Heart left ventricle (tissue), 16 donors: ENCODE measurements at regions not wholly inside any gene's neighbourhood (a gene's known extent, or its start where the extent isn't known, plus 50 kb on each side); places are given as distances from the start of the nearest gene placed in this dataset.
A peak's percentile ranks its signal among the peaks of the same experiment; 100 is the strongest.

Experiments used
- ATAC-seq, 4 donors: fragments of 200-7000 bp; cut with Tn5 transposase; one replicate each; pipeline ENCODE4 v1.9.1; 2020 to 2022; ENCODE audit warnings: moderate library complexity in 4 of 4, mild to moderate bottlenecking in 3 of 4, moderate number of reproducible peaks in 1 of 4
- DNase-seq, 5 donors: peaks; one replicate each; pipeline ENCODE4 v3.0.0-alpha.2; 2020
- H3K27ac ChIP-seq, 12 donors: fragments of 200-600 bp; sonication (generic) in 4 of 12; one replicate each; pipeline versions ENCODE4 v1.5.0 to v1.8.0; 2016 to 2022; ENCODE audit warnings: mild to moderate bottlenecking in 2 of 12
- H3K27me3 ChIP-seq, 9 donors: fragments of 200-600 bp; sonication (generic) in 2 of 9; one replicate each; pipeline versions ENCODE4 v1.5.1 to v1.8.0; 2016 to 2022; ENCODE audit warnings: mild to moderate bottlenecking in 3 of 9
- H3K36me3 ChIP-seq, 9 donors: fragments of 200-600 bp; sonication (generic) in 2 of 9; one replicate each; pipeline versions ENCODE4 v1.5.0 to v1.8.0; 2018 to 2022; ENCODE audit warnings: mild to moderate bottlenecking in 2 of 9
- H3K4me1 ChIP-seq, 12 donors: fragments of 200-600 bp; sonication (generic) in 4 of 12; one replicate each; pipeline versions ENCODE4 v1.5.0 to v1.8.0; 2016 to 2022; ENCODE audit warnings: mild to moderate bottlenecking in 3 of 12
- H3K4me3 ChIP-seq, 12 donors: fragments of 200-600 bp; sonication (generic) in 4 of 12; one replicate each; pipeline versions ENCODE4 v1.5.0 to v1.8.0; 2017 to 2022; ENCODE audit warnings: mild to moderate bottlenecking in 9 of 12, moderate library complexity in 4 of 12
- H3K9me3 ChIP-seq, 12 donors: fragments of 200-600 bp; sonication (generic) in 4 of 12; one replicate each; pipeline versions ENCODE4 v1.5.0 to v1.8.0; 2016 to 2022; ENCODE audit warnings: mild to moderate bottlenecking in 1 of 12
- POLR2A ChIP-seq, 2 donors: fragments of 450-650 bp; IDR thresholded peaks; one replicate each; pipeline ENCODE4 v1.6.1; 2017; ENCODE audit warnings: antibody characterized with exemption in 2 of 2, mild to moderate bottlenecking in 2 of 2, moderate library complexity in 2 of 2
- WGBS, 4 donors: extraction: QIAGEN DNeasy Blood & Tissue Kit in 2 of 4; methylation state at CpG; one replicate each; pipeline versions ENCODE4 v1.1.5 to v1.1.7; 2013 to 2018; 5-methylcytosine and 5-hydroxymethylcytosine counted together
- intact Hi-C, 10 donors: fragments of 100-400 bp; cut with DNase I; formaldehyde crosslinking; loops; one replicate each; pipeline versions ENCODE4 v1.11.1 to v1.14.2; 2022
- TF ChIP-seq, protein P1 (sequence below), 12 donors: fragments of 200-600 bp; sonication (generic) in 4 of 12; IDR thresholded peaks; one replicate each; pipeline versions ENCODE4 v1.5.0 to v1.8.0; 2018 to 2022; ENCODE audit warnings: antibody characterized with exemption in 12 of 12, mild to moderate bottlenecking in 5 of 12
- donor health status: ischemic (EF 13 %, LVEDD 7.1; RV severe dilation, severe dysfunction).
- donor health status: healthy with polysubstance abuse.
- donor health status: DM: no; HTN: yes; CAD: no.
- donor health status: DM: no; HTN: no; CAD: no.
- donor health status: ischemic (EF 25% LVEDD 6.9; RV normal size, moderate dysfunction).
- donor health status: ischemic (EF 25% LVEDD 5.7; RV mildly dilated, moderate dysfunction).
- donor health status: healthy.
- donor health status: DM: yes; HTN: yes; CAD: no.
- donor health status: ischemic (EF 35%, LVEDD 5.7; RV mildly dilated, moderate dysfunction).
- donor health status: nonischemic (EF 11% LVEDD 7.7; RV severe dilation, severe dysfunction).
- donor health status: DM: yes; HTN: yes; CAD: no.
- donor health status: PGD.
- donor health status: ischemic (EF 29% LVEDD 5.4; RV normal size, mild dysfunction).
- donor health status: nonischemic (EF 23%, LVEDD 6.1; RV moderate dilation, normal function).

DNA sequence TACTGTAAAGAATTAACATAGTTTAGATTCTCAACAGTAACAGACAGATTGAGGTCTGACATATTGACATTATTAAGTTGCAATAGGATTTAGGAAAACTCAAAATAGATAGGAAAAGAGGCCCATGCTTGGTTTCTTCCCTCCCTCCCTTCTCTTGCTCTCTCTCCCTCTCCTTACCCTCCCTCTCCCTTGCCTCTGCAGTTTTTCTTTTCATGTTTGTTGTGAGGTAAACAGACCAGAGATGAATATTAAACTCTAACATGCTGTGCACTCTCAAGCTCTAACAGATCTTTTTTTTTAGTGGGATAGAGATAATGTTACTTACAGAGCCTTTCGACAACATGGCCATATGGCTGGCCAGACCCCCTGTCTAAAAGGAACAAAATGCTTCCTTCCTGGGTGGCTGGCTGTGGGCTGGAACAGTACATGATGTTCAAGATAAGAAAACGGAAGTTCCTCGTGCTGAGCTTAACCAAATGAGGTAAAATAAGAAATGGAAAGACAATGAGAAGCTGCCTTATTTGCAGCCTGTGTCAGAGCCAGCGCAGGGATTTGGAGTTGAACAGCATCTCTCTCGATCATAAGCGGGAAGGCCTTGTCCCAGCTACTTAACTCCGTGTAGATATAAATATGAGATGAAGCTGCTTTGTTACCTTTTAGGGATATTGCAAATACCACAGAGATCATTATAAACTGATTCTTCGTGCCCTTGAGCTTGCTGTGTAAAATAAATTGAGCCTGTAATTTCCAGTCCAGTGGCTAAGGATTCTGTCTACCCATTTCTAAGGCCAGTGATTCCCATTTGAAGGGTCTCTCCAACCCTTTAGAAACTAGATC, 391.9 kb upstream of the NPVF start:
- no peaks in the 10 kb centered on the region for H3K9me3 ChIP-seq
- intact Hi-C loops, result loop anchor here in 2 of 10 donors (5.0 to 10.0 kb wide), 2 partner anchors 225 to 232 kb away; no protein-coding TSS in a partner anchor
- H3K36me3 ChIP-seq, result no peaks in the 10 kb centered on the region
- ATAC-seq (peak; percentile 59 to 88 (median 68)), DNase-seq (peak in 4 of 5 donors; percentile 11 to 51 (median 44))
- no peaks in the 10 kb centered on the region for H3K27me3 ChIP-seq
- peaks cover 0 to 61% (median 12%) of the 10 kb centered on the region in 12 donors for H3K4me1 ChIP-seq
- no peak overlapping the region for H3K4me3 ChIP-seq
- TF ChIP-seq, protein P1, sequence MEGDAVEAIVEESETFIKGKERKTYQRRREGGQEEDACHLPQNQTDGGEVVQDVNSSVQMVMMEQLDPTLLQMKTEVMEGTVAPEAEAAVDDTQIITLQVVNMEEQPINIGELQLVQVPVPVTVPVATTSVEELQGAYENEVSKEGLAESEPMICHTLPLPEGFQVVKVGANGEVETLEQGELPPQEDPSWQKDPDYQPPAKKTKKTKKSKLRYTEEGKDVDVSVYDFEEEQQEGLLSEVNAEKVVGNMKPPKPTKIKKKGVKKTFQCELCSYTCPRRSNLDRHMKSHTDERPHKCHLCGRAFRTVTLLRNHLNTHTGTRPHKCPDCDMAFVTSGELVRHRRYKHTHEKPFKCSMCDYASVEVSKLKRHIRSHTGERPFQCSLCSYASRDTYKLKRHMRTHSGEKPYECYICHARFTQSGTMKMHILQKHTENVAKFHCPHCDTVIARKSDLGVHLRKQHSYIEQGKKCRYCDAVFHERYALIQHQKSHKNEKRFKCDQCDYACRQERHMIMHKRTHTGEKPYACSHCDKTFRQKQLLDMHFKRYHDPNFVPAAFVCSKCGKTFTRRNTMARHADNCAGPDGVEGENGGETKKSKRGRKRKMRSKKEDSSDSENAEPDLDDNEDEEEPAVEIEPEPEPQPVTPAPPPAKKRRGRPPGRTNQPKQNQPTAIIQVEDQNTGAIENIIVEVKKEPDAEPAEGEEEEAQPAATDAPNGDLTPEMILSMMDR (IDR thresholded peaks at IDR 0.05), result no peak
- TF ChIP-seq POLR2A (IDR thresholded peaks at IDR 0.05), result peak in 1 of 2 donors; percentile 20
- peak overlapping the region; percentile 14 to 86 (median 70) for H3K27ac ChIP-seq
- 45 to 61% (median 52%) methylated on average over 8 of the region's 8 CpGs for WGBS, 4 donors

DNA sequence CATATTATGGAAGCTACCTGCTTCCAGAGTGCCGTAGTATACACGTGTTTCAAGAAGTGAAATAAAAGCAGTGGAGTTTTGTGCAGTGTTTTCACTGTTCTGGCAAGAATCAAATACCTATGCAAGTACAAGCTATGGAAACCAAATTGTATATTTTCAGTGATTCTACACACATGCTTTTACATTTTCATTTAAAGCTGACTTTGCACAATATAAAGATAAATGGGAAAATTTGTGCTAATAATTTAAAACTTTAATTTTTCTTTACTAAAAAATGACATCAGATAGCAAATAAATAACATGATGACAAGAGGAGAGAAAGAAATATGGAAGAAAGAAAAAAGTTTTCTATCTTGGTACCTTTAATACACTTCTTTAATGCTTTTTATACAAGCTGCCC, 393.7 kb upstream of the NPVF start:
- H3K9me3 ChIP-seq, result no peaks in the 10 kb centered on the region
- 85 to 94% (median 90%) methylated on average over 2 of the region's 2 CpGs for WGBS, 4 donors
- TF ChIP-seq, protein P1 (IDR thresholded peaks at IDR 0.05), result no peak
- no peak for TF ChIP-seq POLR2A (IDR thresholded peaks at IDR 0.05)
- DNase-seq, result no peak
- H3K27ac ChIP-seq, result no peak overlapping the region
- intact Hi-C loops, result loop anchor here in 1 of 10 donors (10.0 kb wide), 1 partner anchor 223 kb away; no protein-coding TSS in a partner anchor
- H3K4me3 ChIP-seq, result no peak overlapping the region
- H3K27me3 ChIP-seq, result no peaks in the 10 kb centered on the region
- no peaks in the 10 kb centered on the region for H3K36me3 ChIP-seq
- ATAC-seq, result no peak
- H3K4me1 ChIP-seq, result peaks cover 0 to 55% (median 6%) of the 10 kb centered on the region in 12 donors

DNA sequence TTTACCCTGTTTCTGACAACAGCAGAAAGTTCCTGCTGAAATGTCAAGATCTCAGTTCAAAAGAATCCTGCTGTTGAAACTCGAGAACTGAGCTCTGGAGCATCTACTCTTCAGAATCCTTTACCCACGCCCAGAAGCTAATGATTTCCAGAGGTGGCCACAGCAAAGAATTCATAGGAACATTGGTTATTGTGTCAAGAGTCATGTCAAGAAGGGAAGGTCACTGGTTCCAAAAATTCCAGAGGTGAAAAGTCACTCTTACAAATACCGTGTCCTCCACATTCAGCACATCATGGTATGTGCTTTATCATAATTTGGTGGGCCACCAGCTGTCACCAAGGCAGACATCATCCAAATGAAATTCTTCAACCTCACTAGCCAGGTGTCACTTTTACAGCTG, 394.4 kb upstream of the NPVF start:
- H3K27me3 ChIP-seq, result no peaks in the 10 kb centered on the region
- DNase-seq, result no peak
- WGBS, 4 donors, result 39 to 79% (median 63%) methylated on average over 3 of the region's 3 CpGs
- H3K9me3 ChIP-seq, result no peaks in the 10 kb centered on the region
- ATAC-seq, result no peak
- TF ChIP-seq, protein P1 (IDR thresholded peaks at IDR 0.05), result no peak
- no peak for TF ChIP-seq POLR2A (IDR thresholded peaks at IDR 0.05)
- peaks cover 0 to 48% (median 6%) of the 10 kb centered on the region in 12 donors for H3K4me1 ChIP-seq
- H3K27ac ChIP-seq, result no peak overlapping the region
- H3K4me3 ChIP-seq, result no peak overlapping the region
- intact Hi-C loops, result loop anchor here in 1 of 10 donors (10.0 kb wide), 1 partner anchor 222 kb away; no protein-coding TSS in a partner anchor
- H3K36me3 ChIP-seq, result no peaks in the 10 kb centered on the region

DNA sequence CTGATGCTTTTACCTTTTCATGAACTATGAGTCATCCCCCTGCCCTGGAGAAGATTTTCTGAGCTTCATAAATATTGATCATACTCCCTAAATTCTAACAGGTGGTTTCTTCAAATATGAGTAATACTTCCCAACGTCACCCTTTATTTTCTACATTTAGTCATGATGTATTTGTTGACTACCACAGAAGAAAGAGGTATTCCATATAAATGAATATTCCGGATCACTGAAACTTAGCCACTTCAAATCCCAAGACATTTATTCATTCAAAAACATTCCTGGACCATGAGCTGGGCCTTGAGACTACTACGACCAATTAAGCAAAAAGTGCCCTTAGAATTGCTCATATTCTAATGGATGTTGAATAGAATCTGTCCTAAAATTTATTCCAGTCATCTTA, 395.8 kb upstream of the NPVF start:
- Histone ChIP-seq H3K27ac (peak overlapping the region in 8 of 12 donors; percentile 31 to 78 (median 68)), H3K9me3 (no peaks in the 10 kb centered on the region), H3K4me3 (no peak overlapping the region), H3K27me3 (no peaks in the 10 kb centered on the region), H3K4me1 (peaks cover 0 to 41% (median 6%) of the 10 kb centered on the region in 12 donors), H3K36me3 (no peaks in the 10 kb centered on the region)
- no peak for DNase-seq
- 79 to 90% (median 82%) methylated on average over 3 of the region's 3 CpGs for WGBS, 4 donors
- intact Hi-C loops, result loop anchor here in 1 of 10 donors (10.0 kb wide), 1 partner anchor 221 kb away; no protein-coding TSS in a partner anchor
- no peak for ATAC-seq
- TF ChIP-seq POLR2A (IDR thresholded peaks at IDR 0.05), result no peak
